RPMI8226 (cell line): ENCODE measurements at regions not wholly inside any gene's neighbourhood (a gene's known extent, or its start where the extent isn't known, plus 50 kb on each side); places are given as distances from the start of the nearest gene placed in this dataset.
"Not testable (repeated sequence)": the region's sequence is repeated elsewhere in the genome, so short reads cannot be mapped to it uniquely, and the experiment has no call there.

Experiments
- DNase-seq: peaks from one replicate; pipeline ENCODE4 v3.0.0-alpha.2; 2015

DNA sequence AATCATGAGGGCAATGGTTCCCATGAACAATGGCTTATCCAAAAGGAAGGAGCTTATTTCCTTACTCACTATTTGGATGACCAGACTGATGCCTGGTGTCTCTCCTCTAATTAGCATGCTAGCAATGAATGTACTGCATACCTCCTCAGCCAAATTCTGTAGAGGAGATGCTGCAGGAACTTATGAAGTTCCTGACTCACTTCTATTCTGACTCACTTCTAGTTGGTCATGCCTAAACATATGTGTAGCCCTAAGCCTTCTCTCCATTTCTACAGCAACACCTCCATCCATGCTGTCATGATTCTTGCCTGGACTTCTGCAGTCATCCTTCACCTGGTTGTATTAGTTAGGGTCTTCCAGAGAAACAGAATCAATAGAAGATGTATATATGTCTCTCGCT is 59.9 kb upstream of the MRPS9 start:
- no peak for DNase-seq

- DNase-seq = not testable (repeated sequence)
These were observed 58.1 kb upstream of the MRPS9 start for GRCh38 chr2:104979786-104980185.

GRCh38 chr2:104982111-104982510 is 55.8 kb upstream of the MRPS9 start:
- no peak for DNase-seq
